ENCODE measurements at regions not wholly inside any gene's neighbourhood (a gene's known extent, or its start where the extent isn't known, plus 50 kb on each side); places are given as distances from the start of the nearest gene placed in this dataset.

GRCh38 chr4:24024157-24024556 is 134.3 kb upstream of the PPARGC1A start:
- TF ChIP-seq CTCF (IDR thresholded peaks at IDR 0.05): no peak
- no peak for TF ChIP-seq GATA3 (IDR thresholded peaks at IDR 0.05; ENCODE audit: borderline replicate concordance)
- TF ChIP-seq KDM1A (IDR thresholded peaks at IDR 0.05; ENCODE audit: low read depth): no peak
- TF ChIP-seq POLR2A (IDR thresholded peaks at IDR 0.05; ENCODE audit: low read length): no peak
- TF ChIP-seq JUN (IDR thresholded peaks at IDR 0.05): no peak
- TF ChIP-seq RFX5 (IDR thresholded peaks at IDR 0.05): no peak
- TF ChIP-seq MAX (IDR thresholded peaks at IDR 0.05): no peak
- TF ChIP-seq USF2 (IDR thresholded peaks at IDR 0.05): no peak

Data from A549 (cell line).